22Rv1 (cell line): ENCODE measurements at regions not wholly inside any gene's neighbourhood (a gene's known extent, or its start where the extent isn't known, plus 50 kb on each side); places are given as distances from the start of the nearest gene placed in this dataset.

Experiments used
- CTCF ChIP-seq: fragments of 450-650 bp; IDR thresholded peaks from 2 replicates; pipeline ENCODE4 v1.5.1; 2017; ENCODE audit warnings: mild to moderate bottlenecking
- ZFX ChIP-seq: fragments of 450-650 bp; IDR thresholded peaks from 2 replicates; pipeline ENCODE4 v1.6.1; 2017; ENCODE audit warnings: antibody characterized with exemption, borderline replicate concordance

- TF ChIP-seq CTCF: no peak
- TF ChIP-seq ZFX: no peak
Measured at GRCh38 chr2:129827311-129828090, 152.0 kb upstream of the RAB6C start.
